AG08396 (cell line): ENCODE measurements at regions not wholly inside any gene's neighbourhood (a gene's known extent, or its start where the extent isn't known, plus 50 kb on each side); places are given as distances from the start of the nearest gene placed in this dataset.
"Not testable (repeated sequence)": the region's sequence is repeated elsewhere in the genome, so short reads cannot be mapped to it uniquely, and the experiment has no call there.

Source experiments
- DNase-seq: peaks from one replicate; pipeline ENCODE4 v3.0.0; 2012; ENCODE audit warnings: low spot score, mixed read lengths

GRCh38 chr14:43056106-43056505 lies 1449.4 kb downstream of the LRFN5 start:
- no peak for DNase-seq

DNA sequence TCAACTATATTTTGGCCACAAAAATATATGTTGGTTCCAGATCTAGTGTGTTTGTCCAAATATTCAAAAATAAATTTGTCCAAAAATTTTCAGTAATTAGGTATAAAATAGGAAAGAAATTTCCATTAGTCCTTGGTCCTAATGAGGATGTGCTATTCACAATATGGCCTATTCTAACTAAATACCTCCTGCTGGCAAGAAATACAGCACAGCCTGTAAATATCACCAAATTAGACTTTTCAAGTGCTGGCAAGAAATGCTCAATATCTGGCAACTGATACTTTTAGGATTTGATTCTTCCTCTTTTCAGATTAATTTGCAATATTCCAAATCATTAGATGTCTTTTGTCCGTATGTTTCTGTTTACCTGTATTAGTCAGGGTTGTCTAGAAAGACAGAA lies 1446.2 kb downstream of the LRFN5 start:
- DNase-seq: no peak

- no peak for DNase-seq
These were observed 1437.2 kb downstream of the LRFN5 start for GRCh38 chr14:43043850-43044249.

DNA sequence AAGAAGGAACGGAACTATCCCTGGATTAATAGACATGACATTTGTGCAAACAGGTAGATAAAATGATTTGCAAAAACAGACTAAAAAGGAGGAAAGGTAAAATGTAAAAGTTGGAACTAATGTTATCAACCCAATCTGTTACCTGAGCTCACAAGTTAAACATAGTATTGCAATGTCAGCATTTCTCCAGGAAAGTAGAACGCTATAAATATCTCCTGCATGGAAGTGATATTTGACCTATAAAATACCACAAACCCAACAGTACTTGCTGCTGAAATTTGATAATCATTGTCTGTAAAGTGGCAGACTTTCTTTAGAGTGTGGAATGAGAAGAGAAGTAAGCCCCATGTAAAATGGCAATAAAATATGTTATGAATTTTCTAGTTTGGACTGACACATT lies 1435.7 kb downstream of the LRFN5 start:
- DNase-seq: no peak

DNA sequence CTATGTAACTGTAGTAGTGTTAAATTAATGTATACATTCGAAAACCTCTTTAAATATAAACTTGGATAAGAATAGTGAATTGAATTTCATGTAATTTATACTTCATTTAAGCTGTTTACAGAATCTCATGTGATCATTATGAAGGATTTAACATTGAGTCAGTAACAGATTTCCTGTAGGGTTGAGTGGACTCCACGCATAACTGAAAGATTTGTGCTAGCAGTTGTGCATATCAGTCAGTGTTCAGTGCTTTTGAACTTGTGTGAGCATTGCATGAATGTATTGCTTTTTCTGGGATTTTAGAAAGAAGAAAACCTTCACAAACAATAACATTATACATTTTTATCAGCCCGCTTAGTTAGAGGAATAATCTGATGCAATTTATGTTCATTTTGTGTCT lies 1435.3 kb downstream of the LRFN5 start:
- no peak for DNase-seq

DNA sequence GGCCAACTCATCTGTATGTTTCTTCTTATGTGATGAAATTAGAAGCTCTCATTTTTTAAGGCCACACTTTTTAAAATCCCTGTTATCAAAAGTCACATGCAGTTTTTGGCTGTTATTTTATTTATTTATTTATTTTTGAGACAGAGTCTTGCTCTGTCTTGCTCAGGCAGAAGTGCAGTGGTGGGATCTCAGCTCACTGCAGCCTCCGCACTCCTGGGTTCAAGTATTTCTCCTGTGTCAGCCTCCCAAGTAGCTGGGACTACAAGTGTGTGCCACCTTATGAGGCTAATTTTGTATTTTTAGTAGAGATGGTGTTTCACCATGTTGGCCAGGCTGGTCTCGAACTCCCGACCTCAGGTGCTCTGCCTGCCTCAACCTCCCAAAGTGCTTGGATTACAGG lies 1434.5 kb downstream of the LRFN5 start:
- no peak for DNase-seq

- no peak for DNase-seq
These were observed 1433.2 kb downstream of the LRFN5 start for GRCh38 chr14:43039881-43040280.

GRCh38 chr14:43031598-43031997 lies 1424.9 kb downstream of the LRFN5 start:
- no peak for DNase-seq

- no peak for DNase-seq
These were observed 1415.6 kb downstream of the LRFN5 start for GRCh38 chr14:43022094-43022800.

GRCh38 chr14:43019826-43020225 lies 1413.2 kb downstream of the LRFN5 start:
- DNase-seq: no peak

- DNase-seq: no peak
These were observed 1407.7 kb downstream of the LRFN5 start for GRCh38 chr14:43014338-43014737.

- no peak for DNase-seq
These were observed 1406.1 kb downstream of the LRFN5 start for GRCh38 chr14:43012817-43013216.

DNA sequence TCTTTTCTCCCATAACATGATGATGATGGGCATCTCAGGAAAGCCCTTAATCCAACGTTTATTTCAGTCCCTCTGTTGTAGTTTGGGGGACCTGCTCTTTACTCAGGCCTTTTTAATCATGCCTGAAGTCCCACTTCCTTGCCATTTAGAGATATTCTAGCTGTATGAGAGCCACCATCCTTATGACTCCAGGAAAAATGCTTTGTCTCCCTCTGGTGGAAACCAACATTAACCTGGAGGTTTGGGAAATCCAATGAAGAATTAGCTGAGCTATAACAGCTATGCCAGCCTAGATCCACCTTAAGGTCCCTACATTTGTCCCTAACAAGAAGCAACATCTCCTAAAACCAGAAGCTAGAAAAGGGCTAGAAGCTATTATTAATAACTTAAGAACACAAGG lies 1399.1 kb downstream of the LRFN5 start:
- DNase-seq: no peak

DNA sequence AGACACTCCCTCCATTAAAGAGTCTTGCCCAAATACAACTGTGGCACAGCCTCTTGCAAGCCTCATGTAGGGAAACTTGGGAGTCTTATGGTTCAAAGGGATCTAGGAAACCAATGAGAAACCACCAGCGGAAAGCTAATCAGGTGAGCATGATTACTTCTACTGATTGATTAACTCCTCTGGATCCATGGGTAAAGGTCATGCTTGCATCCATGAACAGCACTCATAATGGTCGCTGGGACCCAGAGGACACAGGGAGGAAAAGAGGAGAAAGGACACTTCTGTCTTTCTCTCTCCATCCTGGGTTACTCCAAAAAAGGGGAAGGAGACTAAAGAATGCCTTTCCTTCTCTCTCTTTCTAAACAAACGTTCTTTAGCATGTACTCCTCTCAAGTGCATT lies 1397.2 kb downstream of the LRFN5 start:
- DNase-seq: no peak

DNA sequence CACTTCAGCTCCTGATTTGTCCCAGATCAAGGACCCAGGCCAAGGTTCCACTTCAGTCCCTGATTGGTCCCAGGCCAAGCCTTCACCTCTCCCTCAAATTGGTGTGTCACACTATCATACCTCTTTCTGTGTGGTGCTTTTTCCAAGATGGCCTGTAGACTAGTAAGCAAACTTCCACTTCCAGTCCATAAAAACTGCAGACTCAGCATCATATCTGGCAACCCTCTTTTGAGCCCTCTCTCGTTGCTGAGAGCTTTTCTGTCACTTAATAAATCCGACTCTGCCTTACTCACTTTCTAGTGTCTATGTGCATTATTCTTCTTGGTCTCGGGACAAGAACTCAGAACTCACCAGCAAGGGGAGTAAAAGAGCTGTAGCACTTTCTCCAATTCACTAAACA lies 1395.1 kb downstream of the LRFN5 start:
- no peak for DNase-seq

DNA sequence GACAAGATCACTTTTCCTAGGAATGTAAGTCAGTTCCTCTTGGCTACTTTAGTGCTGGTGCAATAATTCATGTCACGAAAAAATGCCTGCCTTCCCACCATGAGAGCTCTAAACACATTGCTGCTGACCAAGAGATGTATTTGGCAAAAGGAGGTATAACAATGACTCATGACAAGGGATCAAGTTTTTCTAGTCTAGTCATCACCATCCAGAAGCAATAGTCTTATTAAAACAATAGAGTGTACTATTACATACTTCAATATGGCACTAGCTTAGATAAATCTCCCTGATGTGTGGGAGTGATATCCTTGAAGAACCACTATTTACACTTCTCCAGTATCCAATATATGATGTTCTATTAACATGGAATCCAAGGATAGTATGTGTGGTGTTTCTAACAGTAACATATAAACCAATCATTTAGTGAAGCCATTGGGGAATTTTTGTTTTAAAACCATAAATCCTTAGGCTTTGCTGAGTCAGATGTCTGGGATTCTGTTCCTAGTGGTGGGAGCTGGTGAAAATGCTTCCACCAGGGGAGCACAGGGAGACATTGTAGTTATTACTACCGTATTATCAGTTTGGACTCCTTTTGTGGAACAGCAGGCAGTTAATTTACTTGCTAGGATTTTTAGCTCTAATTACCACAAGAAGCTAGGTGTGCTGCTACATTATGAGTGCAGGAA lies 1387.5 kb downstream of the LRFN5 start:
- DNase-seq: no peak

- DNase-seq: no peak
These were observed 1386.3 kb downstream of the LRFN5 start for GRCh38 chr14:42992930-42993329.

- no peak for DNase-seq
These were observed 1373.7 kb downstream of the LRFN5 start for GRCh38 chr14:42980419-42980818.

DNA sequence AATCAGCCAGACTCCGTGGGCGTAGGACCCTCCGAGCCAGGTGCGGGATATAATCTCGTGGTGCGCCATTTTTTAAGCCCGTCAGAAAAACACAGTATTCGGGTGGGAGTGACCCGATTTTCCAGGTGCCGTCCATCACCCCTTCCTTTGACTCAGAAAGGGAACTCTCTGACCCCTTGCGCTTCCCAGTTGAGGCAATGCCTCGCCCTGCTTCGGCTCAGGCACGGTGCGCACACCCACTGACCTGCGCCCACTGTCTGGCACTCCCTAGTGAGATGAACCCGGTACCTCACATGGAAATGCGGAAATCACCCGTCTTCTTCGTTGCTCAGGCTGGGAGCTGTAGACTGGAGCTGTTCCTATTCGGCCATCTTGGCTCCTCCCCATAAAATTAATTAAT lies 1366.5 kb downstream of the LRFN5 start:
- not testable (repeated sequence) for DNase-seq

GRCh38 chr14:42965512-42965911 lies 1358.8 kb downstream of the LRFN5 start:
- DNase-seq: no peak

- no peak for DNase-seq
These were observed 1354.8 kb downstream of the LRFN5 start for GRCh38 chr14:42961509-42961908.

DNA sequence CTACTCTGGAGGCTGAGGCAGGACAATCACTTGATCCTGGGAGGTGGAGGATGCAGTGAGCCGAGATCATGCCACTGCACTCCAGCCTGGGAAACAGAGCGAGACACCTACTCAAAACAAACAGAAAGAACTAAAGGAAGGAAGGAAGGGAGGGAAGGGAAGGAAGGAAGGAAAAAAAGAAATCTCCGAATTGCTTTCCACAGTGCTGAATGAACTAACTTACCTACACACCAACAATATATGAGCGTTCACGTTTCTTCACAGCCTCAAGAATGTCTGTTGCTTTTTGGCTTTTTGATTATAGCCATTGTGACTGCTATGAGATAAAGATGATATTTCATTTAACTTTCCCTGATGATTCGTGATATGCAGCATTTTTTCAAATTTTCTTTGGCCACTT lies 1343.7 kb downstream of the LRFN5 start:
- no peak for DNase-seq

DNA sequence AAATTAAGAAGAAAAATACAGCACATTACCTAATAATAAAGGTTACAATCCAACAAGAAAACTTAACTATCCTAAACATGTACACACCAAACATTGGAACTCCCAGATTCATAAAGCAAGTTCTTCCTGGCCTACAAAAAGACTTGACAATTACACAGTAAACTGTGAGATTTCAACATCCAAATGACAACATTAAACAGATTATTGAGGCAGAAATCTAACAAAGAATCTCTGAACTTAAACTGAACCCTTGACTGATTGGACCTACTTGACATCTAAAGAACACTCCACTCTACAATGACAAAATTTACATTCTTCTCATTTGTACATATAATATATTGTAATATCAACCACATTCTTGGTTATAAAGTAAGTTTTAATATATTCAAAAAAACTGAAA lies 1341.3 kb downstream of the LRFN5 start:
- DNase-seq: no peak

DNA sequence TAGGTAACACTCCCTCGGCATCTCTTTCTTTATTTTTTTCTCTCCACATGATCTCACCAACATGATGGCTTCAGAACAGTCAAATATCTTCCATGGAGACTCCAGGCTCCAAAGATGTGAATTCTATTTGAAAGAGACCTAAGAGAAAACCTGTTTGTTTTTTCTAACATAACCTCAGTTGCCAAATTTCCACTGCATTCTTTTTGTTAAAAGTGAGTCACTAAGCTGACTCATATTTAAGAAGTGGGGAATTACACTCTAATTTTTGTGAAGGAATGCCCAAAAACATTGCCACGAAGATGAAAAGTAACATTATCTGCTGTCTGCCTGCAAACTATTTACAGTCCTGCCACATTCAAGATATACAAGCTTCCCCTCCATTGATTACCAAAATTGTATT lies 1337.6 kb downstream of the LRFN5 start:
- no peak for DNase-seq
